ENCODE measurements at regions not wholly inside any gene's neighbourhood (a gene's known extent, or its start where the extent isn't known, plus 50 kb on each side); places are given as distances from the start of the nearest gene placed in this dataset.

DNA sequence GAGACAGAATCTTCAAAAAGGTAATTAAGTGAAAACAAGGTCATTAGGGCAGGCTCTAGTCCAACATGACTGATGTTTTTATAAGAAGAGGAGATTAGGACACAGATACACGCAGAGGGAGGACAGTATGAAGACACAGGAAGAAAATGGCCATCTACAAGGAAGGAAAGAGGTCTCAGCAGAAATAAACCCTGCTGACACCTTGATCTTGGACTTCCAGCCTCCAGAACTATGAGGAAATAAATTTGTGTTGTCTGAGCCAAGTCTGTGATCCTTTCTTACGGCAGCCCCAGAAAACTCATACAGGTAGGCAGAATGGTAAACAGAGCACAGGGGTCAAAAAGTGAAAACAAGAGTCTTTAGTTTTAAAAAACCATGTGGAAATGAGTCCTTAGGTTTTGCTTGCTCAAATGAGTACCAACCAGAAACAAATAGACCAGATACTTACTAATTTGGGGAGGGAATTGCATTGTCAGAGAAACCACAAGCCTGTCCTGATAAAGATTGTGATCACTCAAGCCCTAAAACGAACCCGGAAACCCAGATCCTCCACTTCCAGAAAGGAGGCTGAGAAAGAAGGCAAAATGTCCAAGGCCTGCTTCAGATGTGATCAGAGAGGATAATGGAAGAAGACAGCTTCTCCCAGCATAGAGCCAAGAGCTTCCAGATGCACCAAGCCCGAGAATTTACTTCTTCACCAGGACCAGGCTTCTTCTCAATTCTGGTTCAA, 93.9 kb downstream of the DUSP6 start:
- Histone ChIP-seq H3K9me3 (ENCODE audit: severe bottlenecking) (no peaks in the 10 kb centered on the region), H3K4me1 (ENCODE audit: insufficient read depth, poor library complexity, severe bottlenecking) (peaks cover 5% of the 10 kb centered on the region), H3K36me3 (ENCODE audit: low read depth) (no peaks in the 10 kb centered on the region), H3K27ac (ENCODE audit: poor library complexity, severe bottlenecking) (no peak overlapping the region), H3K27me3 (ENCODE audit: insufficient read depth, poor library complexity, severe bottlenecking) (no peaks in the 10 kb centered on the region), H3K4me3 (ENCODE audit: severe bottlenecking) (no peak overlapping the region)
- no peak for ATAC-seq (ENCODE audit: low read depth)
- DNase-seq (ENCODE audit: low spot score) = no peak
- TF ChIP-seq, protein P1, sequence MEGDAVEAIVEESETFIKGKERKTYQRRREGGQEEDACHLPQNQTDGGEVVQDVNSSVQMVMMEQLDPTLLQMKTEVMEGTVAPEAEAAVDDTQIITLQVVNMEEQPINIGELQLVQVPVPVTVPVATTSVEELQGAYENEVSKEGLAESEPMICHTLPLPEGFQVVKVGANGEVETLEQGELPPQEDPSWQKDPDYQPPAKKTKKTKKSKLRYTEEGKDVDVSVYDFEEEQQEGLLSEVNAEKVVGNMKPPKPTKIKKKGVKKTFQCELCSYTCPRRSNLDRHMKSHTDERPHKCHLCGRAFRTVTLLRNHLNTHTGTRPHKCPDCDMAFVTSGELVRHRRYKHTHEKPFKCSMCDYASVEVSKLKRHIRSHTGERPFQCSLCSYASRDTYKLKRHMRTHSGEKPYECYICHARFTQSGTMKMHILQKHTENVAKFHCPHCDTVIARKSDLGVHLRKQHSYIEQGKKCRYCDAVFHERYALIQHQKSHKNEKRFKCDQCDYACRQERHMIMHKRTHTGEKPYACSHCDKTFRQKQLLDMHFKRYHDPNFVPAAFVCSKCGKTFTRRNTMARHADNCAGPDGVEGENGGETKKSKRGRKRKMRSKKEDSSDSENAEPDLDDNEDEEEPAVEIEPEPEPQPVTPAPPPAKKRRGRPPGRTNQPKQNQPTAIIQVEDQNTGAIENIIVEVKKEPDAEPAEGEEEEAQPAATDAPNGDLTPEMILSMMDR (IDR thresholded peaks at IDR 0.05; ENCODE audit: poor library complexity, severe bottlenecking) = no peak

DNA sequence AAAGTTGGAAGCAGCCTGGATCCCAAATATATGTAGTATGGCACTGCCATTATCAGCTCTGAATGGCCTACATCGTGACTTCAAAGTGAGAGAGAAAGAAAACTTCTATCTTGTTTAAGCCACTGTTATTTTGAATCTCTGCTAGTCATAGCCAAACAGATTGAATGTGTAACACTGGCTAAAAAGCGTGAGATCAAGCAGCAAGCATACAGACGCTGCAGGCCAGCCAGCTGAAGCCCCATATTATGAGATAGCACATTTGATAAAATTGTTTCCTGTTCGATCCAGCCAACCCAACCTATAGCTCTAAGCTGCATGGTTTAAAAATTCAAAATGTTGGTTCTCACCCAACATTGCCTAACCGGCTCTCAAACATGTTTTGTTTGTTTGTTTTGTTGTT, 95.0 kb downstream of the DUSP6 start:
- Histone ChIP-seq H3K27ac (ENCODE audit: poor library complexity, severe bottlenecking) (no peak overlapping the region), H3K27me3 (ENCODE audit: insufficient read depth, poor library complexity, severe bottlenecking) (no peaks in the 10 kb centered on the region)

DNA sequence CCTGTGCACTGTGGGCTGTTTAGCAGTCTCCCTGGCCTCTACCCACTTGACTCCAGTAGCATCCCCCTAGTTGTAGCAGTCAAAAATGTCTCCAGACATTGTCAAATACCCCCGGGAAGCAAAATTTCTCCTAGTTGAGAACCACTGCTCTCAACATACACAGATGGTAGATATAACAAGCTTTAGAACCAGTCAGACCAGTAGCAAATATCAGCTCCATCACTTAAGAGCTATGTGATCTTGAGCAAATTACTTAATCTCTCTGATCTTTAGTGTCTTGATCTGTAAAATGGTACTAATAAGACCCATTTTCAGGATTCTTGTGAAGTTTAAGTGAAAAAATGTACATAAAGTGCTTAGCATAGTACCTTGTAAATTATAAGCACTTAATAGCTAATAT, 96.2 kb downstream of the DUSP6 start:
- no peak for ATAC-seq (ENCODE audit: low read depth)
- TF ChIP-seq, protein P1 (IDR thresholded peaks at IDR 0.05; ENCODE audit: poor library complexity, severe bottlenecking) = no peak
- Histone ChIP-seq H3K36me3 (ENCODE audit: low read depth) (no peaks in the 10 kb centered on the region), H3K4me1 (ENCODE audit: insufficient read depth, poor library complexity, severe bottlenecking) (peaks cover 7% of the 10 kb centered on the region), H3K4me3 (ENCODE audit: severe bottlenecking) (no peak overlapping the region), H3K9me3 (ENCODE audit: severe bottlenecking) (no peaks in the 10 kb centered on the region), H3K27me3 (ENCODE audit: insufficient read depth, poor library complexity, severe bottlenecking) (no peaks in the 10 kb centered on the region), H3K27ac (ENCODE audit: poor library complexity, severe bottlenecking) (no peak overlapping the region)
- no peak for DNase-seq (ENCODE audit: low spot score)

More for the DNA sequence above, 95.0 kb downstream of the DUSP6 start:
- Histone ChIP-seq H3K4me1 (ENCODE audit: insufficient read depth, poor library complexity, severe bottlenecking) (peaks cover 7% of the 10 kb centered on the region), H3K4me3 (ENCODE audit: severe bottlenecking) (no peak overlapping the region), H3K9me3 (ENCODE audit: severe bottlenecking) (no peaks in the 10 kb centered on the region), H3K36me3 (ENCODE audit: low read depth) (no peaks in the 10 kb centered on the region)
- TF ChIP-seq, protein P1 (IDR thresholded peaks at IDR 0.05; ENCODE audit: poor library complexity, severe bottlenecking) = no peak
- no peak for ATAC-seq (ENCODE audit: low read depth)
- no peak for DNase-seq (ENCODE audit: low spot score)

DNA sequence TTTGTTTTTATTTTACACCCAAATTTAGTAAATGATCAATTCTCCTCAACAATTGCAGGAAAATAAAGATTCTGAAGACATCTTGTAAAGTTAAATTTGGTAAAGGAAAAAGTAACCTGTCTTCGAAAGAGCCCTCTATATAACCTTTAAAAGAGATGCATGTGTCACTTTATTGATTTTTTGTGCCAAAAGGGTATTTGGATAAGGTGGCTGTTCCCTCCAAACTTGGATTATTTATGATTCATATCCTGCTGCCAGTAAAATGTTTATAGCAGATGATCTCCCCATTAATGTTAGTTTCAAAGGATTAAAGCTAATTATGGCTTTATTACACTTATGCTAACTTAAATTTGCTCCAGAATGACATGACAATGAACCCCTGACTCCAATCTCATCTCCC, 98.8 kb downstream of the DUSP6 start:
- H3K27ac ChIP-seq (ENCODE audit: poor library complexity, severe bottlenecking) = no peak overlapping the region

DNA sequence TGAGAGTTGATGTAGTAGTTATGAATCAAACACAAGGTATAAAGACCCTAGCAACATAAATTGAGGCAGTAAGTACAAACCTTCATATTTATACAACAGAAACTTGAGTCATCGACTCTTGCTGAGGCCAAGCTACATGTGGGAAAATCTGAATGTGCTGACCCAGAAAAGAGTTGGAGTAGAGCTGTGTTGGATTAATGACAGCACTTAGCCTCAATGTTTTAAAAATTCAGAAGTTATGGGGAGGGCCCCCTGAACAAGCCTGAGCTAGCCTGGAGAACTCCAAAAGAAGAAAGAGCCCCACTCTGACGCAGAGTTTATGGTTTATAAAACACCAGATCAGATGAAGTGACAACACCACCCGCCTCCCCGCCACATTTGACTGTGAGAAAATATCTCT, 100.0 kb downstream of the DUSP6 start:
- Histone ChIP-seq H3K27me3 (ENCODE audit: insufficient read depth, poor library complexity, severe bottlenecking) (no peaks in the 10 kb centered on the region), H3K27ac (ENCODE audit: poor library complexity, severe bottlenecking) (no peak overlapping the region), H3K4me1 (ENCODE audit: insufficient read depth, poor library complexity, severe bottlenecking) (peaks cover 12% of the 10 kb centered on the region), H3K9me3 (ENCODE audit: severe bottlenecking) (no peaks in the 10 kb centered on the region), H3K36me3 (ENCODE audit: low read depth) (no peaks in the 10 kb centered on the region), H3K4me3 (ENCODE audit: severe bottlenecking) (no peak overlapping the region)
- TF ChIP-seq, protein P1 (IDR thresholded peaks at IDR 0.05; ENCODE audit: poor library complexity, severe bottlenecking) = no peak
- DNase-seq (ENCODE audit: low spot score) (no peak), ATAC-seq (ENCODE audit: low read depth) (no peak)

More for the DNA sequence above, 98.8 kb downstream of the DUSP6 start:
- TF ChIP-seq, protein P1 (IDR thresholded peaks at IDR 0.05; ENCODE audit: poor library complexity, severe bottlenecking) = no peak
- Histone ChIP-seq H3K9me3 (ENCODE audit: severe bottlenecking) (no peaks in the 10 kb centered on the region), H3K4me3 (ENCODE audit: severe bottlenecking) (no peak overlapping the region), H3K4me1 (ENCODE audit: insufficient read depth, poor library complexity, severe bottlenecking) (peaks cover 7% of the 10 kb centered on the region), H3K27me3 (ENCODE audit: insufficient read depth, poor library complexity, severe bottlenecking) (no peaks in the 10 kb centered on the region), H3K36me3 (ENCODE audit: low read depth) (no peaks in the 10 kb centered on the region)
- ATAC-seq (ENCODE audit: low read depth) (no peak), DNase-seq (ENCODE audit: low spot score) (no peak)
